HepG2 (cell line): ENCODE measurements at regions not wholly inside any gene's neighbourhood (a gene's known extent, or its start where the extent isn't known, plus 50 kb on each side); places are given as distances from the start of the nearest gene placed in this dataset.

Experiments used
- ATAC-seq: fragments of 200-7000 bp; cut with Tn5 transposase; 3 replicates; pipeline ENCODE4 v1.9.1; 2020; ENCODE audit warnings: mild to moderate bottlenecking, moderate library complexity
- BruUV-seq: library from RNA; stranded (reverse); fragments of 400-500 nt; replicated peaks from 2 replicates; lab custom pipeline; 2021; lab: Mats Ljungman, UMichigan
- CTCF ChIA-PET: fragments of 300-600 bp; formaldehyde crosslinking; extraction: SDS; loops from one replicate; lab custom pipeline; 2021; ENCODE audit warnings: low total read pairs, inconsistent platforms, low intra/inter-chr PET ratio; lab: Yijun Ruan, JAX
- POLR2A ChIA-PET: fragments of 350-600 bp; sonication (Branson Sonifier 250); formaldehyde crosslinking; loops from one replicate; lab custom pipeline; 2020; ENCODE audit warnings: antibody characterized with exemption, inconsistent platforms; lab: Yijun Ruan, JAX
- DNase-seq: peaks from one replicate; pipeline ENCODE4 v3.0.0-alpha.2; 2015; ENCODE audit warnings: low spot score
- FAIRE-seq: peaks from 3 replicates; lab custom pipeline; 2011; peaks lifted over from hg19 to GRCh38; lab: Jason Lieb, UNC
- H2AFZ ChIP-seq: one replicate; pipeline ENCODE4 v1.6.1; 2011; ENCODE audit warnings: low read length, inconsistent platforms
- H3K27ac ChIP-seq: fragments of 300-600 bp; 3 replicates; pipeline ENCODE4 v1.8.0; 2011; ENCODE audit warnings: mixed run types, mild to moderate bottlenecking, mixed read lengths, low read length, inconsistent platforms; ENCODE audit not compliant: insufficient read depth; ENCODE audit errors: extremely low read length
- H3K27me3 ChIP-seq, 2 experiments: fragments of 200-600 bp in 1 of 2; 2 replicates in 1 of 2; 3 replicates in 1 of 2; pipeline versions ENCODE4 v1.6.0 to v1.8.0; 2011; ENCODE audit warnings: low read length in 2 of 2, mild to moderate bottlenecking in 2 of 2, moderate library complexity in 2 of 2, inconsistent platforms in 1 of 2; ENCODE audit not compliant: insufficient read depth in 2 of 2, control insufficient read depth in 1 of 2
- H3K36me3 ChIP-seq, 2 experiments: fragments of 200-600 bp in 1 of 2; replicated peaks in 1 of 2; 2 replicates in 1 of 2; 3 replicates in 1 of 2; pipeline versions ENCODE4 v1.5.1 to v1.8.0; 2011; ENCODE audit warnings: low read length in 2 of 2, inconsistent platforms in 1 of 2; ENCODE audit not compliant: insufficient read depth in 2 of 2, control insufficient read depth in 1 of 2
- H3K4me1 ChIP-seq: 2 replicates; pipeline ENCODE4 v1.5.1; 2012; ENCODE audit warnings: low read length, inconsistent platforms; ENCODE audit not compliant: insufficient read depth
- H3K4me2 ChIP-seq: 2 replicates; pipeline ENCODE4 v1.6.0; 2011; ENCODE audit warnings: low read depth, low read length, inconsistent platforms
- H3K4me3 ChIP-seq, 3 experiments: fragments of 200-600 bp in 1 of 3; sonication (generic), shearing (Covaris generic) in 1 of 3; replicated peaks in 1 of 3; 2 replicates each; pipeline ENCODE4 v1.5.1; 2011 to 2016; ENCODE audit warnings: low read length in 3 of 3, inconsistent platforms in 2 of 3, low read depth in 2 of 3, mild to moderate bottlenecking in 2 of 3, control low read depth in 1 of 3, mixed read lengths in 1 of 3; ENCODE audit not compliant: insufficient read depth in 1 of 3
- H3K79me2 ChIP-seq: one replicate; pipeline ENCODE4 v1.6.1; 2011; ENCODE audit warnings: low read length, inconsistent platforms; ENCODE audit not compliant: insufficient read depth
- H3K9ac ChIP-seq: 2 replicates; pipeline ENCODE4 v1.6.0; 2011; ENCODE audit warnings: mild to moderate bottlenecking, low read depth, low read length, inconsistent platforms; ENCODE audit not compliant: insufficient read depth
- H3K9me3 ChIP-seq: 2 replicates; pipeline ENCODE4 v1.5.1; 2012; ENCODE audit warnings: mild to moderate bottlenecking, low read length
- H4K20me1 ChIP-seq: 2 replicates; pipeline ENCODE4 v1.6.0; 2011; ENCODE audit warnings: inconsistent platforms, mild to moderate bottlenecking, low read length, moderate library complexity; ENCODE audit not compliant: insufficient read depth
- ARNTL ChIP-seq: sonication (generic); formaldehyde crosslinking; IDR thresholded peaks from 2 replicates; pipeline ENCODE4 v1.4.0; 2020; ENCODE audit warnings: mild to moderate bottlenecking, missing genetic modification reagents
- KDM2A ChIP-seq: sonication (generic); formaldehyde crosslinking; IDR thresholded peaks from 2 replicates; pipeline ENCODE4 v1.4.0; 2020; ENCODE audit warnings: low read depth, missing genetic modification reagents, borderline replicate concordance
- KDM5A ChIP-seq: fragments of 200-600 bp; sonication (generic); IDR thresholded peaks from 2 replicates; pipeline ENCODE4 v1.7.0; 2018; ENCODE audit warnings: antibody characterized with exemption, mild to moderate bottlenecking, low read length, borderline replicate concordance
- RBM39 ChIP-seq: fragments of 200-400 bp; formaldehyde crosslinking; IDR thresholded peaks from one replicate; pipeline ENCODE4 v1.6.1; 2018; ENCODE audit warnings: antibody characterized with exemption, mild to moderate bottlenecking, low read depth, low read length; ENCODE audit not compliant: poor library complexity, severe bottlenecking
- SRSF9 ChIP-seq: fragments of 200-400 bp; formaldehyde crosslinking; IDR thresholded peaks from 2 replicates; pipeline ENCODE4 v1.6.1; 2018; ENCODE audit warnings: borderline replicate concordance, mild to moderate bottlenecking, low read depth, low read length; ENCODE audit not compliant: insufficient read depth, poor library complexity, severe bottlenecking
- ZNF484 ChIP-seq: sonication (generic); formaldehyde crosslinking; IDR thresholded peaks from 2 replicates; pipeline ENCODE4 v1.5.1; 2020; ENCODE audit warnings: mild to moderate bottlenecking, low read depth, missing genetic modification reagents, borderline replicate concordance
- ZSCAN22 ChIP-seq: sonication (generic); formaldehyde crosslinking; IDR thresholded peaks from 2 replicates; pipeline ENCODE4 v1.4.0; 2020; ENCODE audit warnings: mild to moderate bottlenecking, missing genetic modification reagents
- ZZZ3 ChIP-seq: sonication (generic); formaldehyde crosslinking; IDR thresholded peaks from 2 replicates; pipeline ENCODE4 v1.4.0; 2020; ENCODE audit warnings: missing genetic modification reagents, mild to moderate bottlenecking, borderline replicate concordance
- in situ Hi-C: cut with HindIII; loops from 2 replicates; pipeline ENCODE4 v1.10.0; 2017; ENCODE audit warnings: low pct_unique_long_range_greater_than_20kb; ENCODE audit not compliant: extremely low pct_ligation_motif_present
- intact Hi-C: fragments of 100-400 bp; cut with micrococcal nuclease; formaldehyde crosslinking; loops from one replicate; pipeline ENCODE4 v1.10.0; 2022; ENCODE audit not compliant: unreplicated experiment
- TF ChIP-seq, protein P1 (sequence below): sonication (generic); formaldehyde crosslinking; IDR thresholded peaks from 2 replicates; pipeline ENCODE4 v1.4.0; 2020; ENCODE audit warnings: missing genetic modification reagents, borderline replicate concordance
- TF ChIP-seq, protein P2 (sequence below): sonication (generic); formaldehyde crosslinking; IDR thresholded peaks from 2 replicates; pipeline ENCODE4 v1.4.0; 2020; ENCODE audit warnings: low read depth, mild to moderate bottlenecking, missing genetic modification reagents
- TF ChIP-seq, protein P3 (sequence below): IDR thresholded peaks from 2 replicates; pipeline ENCODE4 v1.6.1; 2016; ENCODE audit warnings: low read depth, control low read depth
- TF ChIP-seq, protein P4 (sequence below): sonication (generic); formaldehyde crosslinking; IDR thresholded peaks from 2 replicates; pipeline ENCODE4 v1.8.1; 2023; ENCODE audit warnings: mild to moderate bottlenecking, missing genetic modification reagents

DNA sequence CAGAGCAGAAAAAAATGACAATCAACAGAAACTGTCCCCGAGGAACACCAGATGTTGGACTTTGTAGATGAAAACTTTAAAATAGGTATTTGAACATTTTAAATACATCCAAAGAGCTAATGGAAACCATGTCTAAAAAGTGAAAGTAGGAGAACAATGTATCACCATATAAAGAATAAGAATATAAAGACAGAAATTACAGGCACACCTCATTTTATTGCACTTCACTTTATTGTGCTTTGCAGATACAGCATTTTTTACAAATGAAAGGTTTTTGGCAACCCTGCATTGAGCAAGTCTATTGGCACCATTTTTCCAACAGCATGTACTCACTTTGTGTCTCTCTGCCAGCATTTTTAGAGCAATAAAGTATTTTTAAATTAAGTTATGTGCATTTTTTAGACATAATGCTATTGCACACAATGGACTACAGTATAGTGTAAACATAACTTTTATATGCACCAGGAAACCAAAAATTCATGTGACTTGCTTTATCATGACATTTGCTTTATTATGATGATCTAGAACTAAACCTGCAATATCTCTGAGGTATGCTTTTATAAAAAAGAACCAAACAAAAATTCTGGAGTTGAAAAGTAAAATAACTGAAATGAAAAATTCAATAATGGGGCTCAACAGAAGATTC, 212.4 kb upstream of the CASK start (continued):
- TF ChIP-seq, protein P1, sequence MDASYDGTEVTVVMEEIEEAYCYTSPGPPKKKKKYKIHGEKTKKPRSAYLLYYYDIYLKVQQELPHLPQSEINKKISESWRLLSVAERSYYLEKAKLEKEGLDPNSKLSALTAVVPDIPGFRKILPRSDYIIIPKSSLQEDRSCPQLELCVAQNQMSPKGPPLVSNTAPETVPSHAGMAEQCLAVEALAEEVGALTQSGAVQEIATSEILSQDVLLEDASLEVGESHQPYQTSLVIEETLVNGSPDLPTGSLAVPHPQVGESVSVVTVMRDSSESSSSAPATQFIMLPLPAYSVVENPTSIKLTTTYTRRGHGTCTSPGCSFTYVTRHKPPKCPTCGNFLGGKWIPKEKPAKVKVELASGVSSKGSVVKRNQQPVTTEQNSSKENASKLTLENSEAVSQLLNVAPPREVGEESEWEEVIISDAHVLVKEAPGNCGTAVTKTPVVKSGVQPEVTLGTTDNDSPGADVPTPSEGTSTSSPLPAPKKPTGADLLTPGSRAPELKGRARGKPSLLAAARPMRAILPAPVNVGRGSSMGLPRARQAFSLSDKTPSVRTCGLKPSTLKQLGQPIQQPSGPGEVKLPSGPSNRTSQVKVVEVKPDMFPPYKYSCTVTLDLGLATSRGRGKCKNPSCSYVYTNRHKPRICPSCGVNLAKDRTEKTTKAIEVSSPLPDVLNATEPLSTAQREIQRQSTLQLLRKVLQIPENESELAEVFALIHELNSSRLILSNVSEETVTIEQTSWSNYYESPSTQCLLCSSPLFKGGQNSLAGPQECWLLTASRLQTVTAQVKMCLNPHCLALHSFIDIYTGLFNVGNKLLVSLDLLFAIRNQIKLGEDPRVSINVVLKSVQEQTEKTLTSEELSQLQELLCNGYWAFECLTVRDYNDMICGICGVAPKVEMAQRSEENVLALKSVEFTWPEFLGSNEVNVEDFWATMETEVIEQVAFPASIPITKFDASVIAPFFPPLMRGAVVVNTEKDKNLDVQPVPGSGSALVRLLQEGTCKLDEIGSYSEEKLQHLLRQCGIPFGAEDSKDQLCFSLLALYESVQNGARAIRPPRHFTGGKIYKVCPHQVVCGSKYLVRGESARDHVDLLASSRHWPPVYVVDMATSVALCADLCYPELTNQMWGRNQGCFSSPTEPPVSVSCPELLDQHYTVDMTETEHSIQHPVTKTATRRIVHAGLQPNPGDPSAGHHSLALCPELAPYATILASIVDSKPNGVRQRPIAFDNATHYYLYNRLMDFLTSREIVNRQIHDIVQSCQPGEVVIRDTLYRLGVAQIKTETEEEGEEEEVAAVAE (CRISPR knock-in tag) = no peak
- TF ChIP-seq, protein P2, sequence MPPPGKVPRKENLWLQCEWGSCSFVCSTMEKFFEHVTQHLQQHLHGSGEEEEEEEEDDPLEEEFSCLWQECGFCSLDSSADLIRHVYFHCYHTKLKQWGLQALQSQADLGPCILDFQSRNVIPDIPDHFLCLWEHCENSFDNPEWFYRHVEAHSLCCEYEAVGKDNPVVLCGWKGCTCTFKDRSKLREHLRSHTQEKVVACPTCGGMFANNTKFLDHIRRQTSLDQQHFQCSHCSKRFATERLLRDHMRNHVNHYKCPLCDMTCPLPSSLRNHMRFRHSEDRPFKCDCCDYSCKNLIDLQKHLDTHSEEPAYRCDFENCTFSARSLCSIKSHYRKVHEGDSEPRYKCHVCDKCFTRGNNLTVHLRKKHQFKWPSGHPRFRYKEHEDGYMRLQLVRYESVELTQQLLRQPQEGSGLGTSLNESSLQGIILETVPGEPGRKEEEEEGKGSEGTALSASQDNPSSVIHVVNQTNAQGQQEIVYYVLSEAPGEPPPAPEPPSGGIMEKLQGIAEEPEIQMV (CRISPR knock-in tag) = no peak
- TF ChIP-seq, protein P3, sequence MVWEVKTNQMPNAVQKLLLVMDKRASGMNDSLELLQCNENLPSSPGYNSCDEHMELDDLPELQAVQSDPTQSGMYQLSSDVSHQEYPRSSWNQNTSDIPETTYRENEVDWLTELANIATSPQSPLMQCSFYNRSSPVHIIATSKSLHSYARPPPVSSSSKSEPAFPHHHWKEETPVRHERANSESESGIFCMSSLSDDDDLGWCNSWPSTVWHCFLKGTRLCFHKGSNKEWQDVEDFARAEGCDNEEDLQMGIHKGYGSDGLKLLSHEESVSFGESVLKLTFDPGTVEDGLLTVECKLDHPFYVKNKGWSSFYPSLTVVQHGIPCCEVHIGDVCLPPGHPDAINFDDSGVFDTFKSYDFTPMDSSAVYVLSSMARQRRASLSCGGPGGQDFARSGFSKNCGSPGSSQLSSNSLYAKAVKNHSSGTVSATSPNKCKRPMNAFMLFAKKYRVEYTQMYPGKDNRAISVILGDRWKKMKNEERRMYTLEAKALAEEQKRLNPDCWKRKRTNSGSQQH = no peak
- no peak for TF ChIP-seq ARNTL (CRISPR knock-in tag)

DNA sequence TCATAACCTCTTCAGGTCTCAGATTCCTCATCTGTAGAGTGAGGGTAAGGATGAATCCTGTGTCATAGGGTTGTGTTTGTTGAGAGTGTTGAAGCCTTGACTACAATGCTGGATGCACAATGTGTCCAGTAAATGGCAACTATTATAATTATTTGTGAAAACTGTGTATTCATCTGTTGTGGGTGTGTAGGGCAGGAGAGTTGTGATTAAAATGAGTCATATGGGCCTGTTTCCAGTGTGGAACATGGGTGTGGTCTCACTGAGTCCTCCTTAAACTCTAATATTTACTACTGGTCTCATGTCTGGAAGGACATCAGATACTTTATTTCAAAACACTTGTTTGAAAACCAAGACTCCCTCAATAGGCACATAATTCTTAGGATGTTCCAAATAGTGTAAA, 208.5 kb upstream of the CASK start:
- intact Hi-C loops (no loop called here), in situ Hi-C loops (no loop called here)
- Histone ChIP-seq H2AFZ (no peak overlapping the region), H3K36me3 (no peaks in the 10 kb centered on the region), H3K27me3 (no peaks in the 10 kb centered on the region), H3K4me1 (no peaks in the 10 kb centered on the region), H3K79me2 (no peaks in the 10 kb centered on the region), H3K4me2 (no peak overlapping the region), H3K27ac (no peak overlapping the region), H4K20me1 (no peaks in the 10 kb centered on the region), H3K4me3 (no peak overlapping the region), H3K9ac (no peak overlapping the region), H3K9me3 (no peaks in the 10 kb centered on the region)
- no TSS peak for BruUV-seq
- ATAC-seq (no peak), DNase-seq (no peak), FAIRE-seq (no peak)
- ChIA-PET CTCF (no interaction called here), POLR2A (no interaction called here)
- TF ChIP-seq ZNF484 (CRISPR knock-in tag) = no peak
- TF ChIP-seq, protein P4, sequence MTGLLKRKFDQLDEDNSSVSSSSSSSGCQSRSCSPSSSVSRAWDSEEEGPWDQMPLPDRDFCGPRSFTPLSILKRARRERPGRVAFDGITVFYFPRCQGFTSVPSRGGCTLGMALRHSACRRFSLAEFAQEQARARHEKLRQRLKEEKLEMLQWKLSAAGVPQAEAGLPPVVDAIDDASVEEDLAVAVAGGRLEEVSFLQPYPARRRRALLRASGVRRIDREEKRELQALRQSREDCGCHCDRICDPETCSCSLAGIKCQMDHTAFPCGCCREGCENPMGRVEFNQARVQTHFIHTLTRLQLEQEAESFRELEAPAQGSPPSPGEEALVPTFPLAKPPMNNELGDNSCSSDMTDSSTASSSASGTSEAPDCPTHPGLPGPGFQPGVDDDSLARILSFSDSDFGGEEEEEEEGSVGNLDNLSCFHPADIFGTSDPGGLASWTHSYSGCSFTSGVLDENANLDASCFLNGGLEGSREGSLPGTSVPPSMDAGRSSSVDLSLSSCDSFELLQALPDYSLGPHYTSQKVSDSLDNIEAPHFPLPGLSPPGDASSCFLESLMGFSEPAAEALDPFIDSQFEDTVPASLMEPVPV (CRISPR knock-in tag) = no peak
- no peak for TF ChIP-seq KDM2A
- TF ChIP-seq RBM39 = no peak
- no peak for TF ChIP-seq ZZZ3 (CRISPR knock-in tag)
- no peak for TF ChIP-seq ZSCAN22 (CRISPR knock-in tag)
- TF ChIP-seq KDM5A = no peak
- no peak for TF ChIP-seq SRSF9
